Spinal cord (tissue), 9 donors: ENCODE measurements at regions not wholly inside any gene's neighbourhood (a gene's known extent, or its start where the extent isn't known, plus 50 kb on each side); places are given as distances from the start of the nearest gene placed in this dataset.

ENCODE experiments used
- DNase-seq, 6 donors: peaks; one replicate each; pipeline versions ENCODE4 v3.0.0 to v3.0.0-alpha.2; 2013 to 2015; ENCODE audit warnings: low spot score in 6 of 6, low read depth in 4 of 6
- H3K27ac ChIP-seq: one replicate; pipeline ENCODE4 v1.5.1; 2013; ENCODE audit warnings: low read depth, low read length, control low read depth
- H3K27me3 ChIP-seq: one replicate; pipeline ENCODE4 v1.6.1; 2013; ENCODE audit warnings: low read length; ENCODE audit not compliant: control insufficient read depth, insufficient read depth
- H3K36me3 ChIP-seq: one replicate; pipeline ENCODE4 v1.6.1; 2013; ENCODE audit warnings: low read length; ENCODE audit not compliant: control insufficient read depth, insufficient read depth
- H3K4me1 ChIP-seq: one replicate; pipeline ENCODE4 v1.6.1; 2013; ENCODE audit warnings: low read length; ENCODE audit not compliant: control insufficient read depth, insufficient read depth
- H3K4me3 ChIP-seq: one replicate; pipeline ENCODE4 v1.5.1; 2013; ENCODE audit warnings: low read depth, low read length, control low read depth
- H3K9me3 ChIP-seq: one replicate; pipeline ENCODE4 v1.6.1; 2013; ENCODE audit warnings: low read length; ENCODE audit not compliant: control insufficient read depth, insufficient read depth
- WGBS: methylation state at CpG from one replicate; pipeline ENCODE4 v1.1.5; 2013; ENCODE audit warnings: missing lambda C conversion rate; ENCODE audit not compliant: insufficient coverage; 5-methylcytosine and 5-hydroxymethylcytosine counted together
- donor health status: healthy.

GRCh38 chr4:155604718-155605626 is 61.7 kb upstream of the GUCY1A1 start:
- no CpG with 5 or more reads among the region's 4 CpGs for WGBS
- no peak overlapping the region for H3K4me3 ChIP-seq
- peak in 2 of 6 donors; percentile 26 to 54 for DNase-seq
- H3K27ac ChIP-seq: no peak overlapping the region
- H3K9me3 ChIP-seq: no peaks in the 10 kb centered on the region
- no peaks in the 10 kb centered on the region for H3K36me3 ChIP-seq
- H3K4me1 ChIP-seq: no peaks in the 10 kb centered on the region
- no peaks in the 10 kb centered on the region for H3K27me3 ChIP-seq

GRCh38 chr4:155603360-155603891 is 63.2 kb upstream of the GUCY1A1 start:
- no peak overlapping the region for H3K27ac ChIP-seq
- H3K27me3 ChIP-seq: no peaks in the 10 kb centered on the region
- DNase-seq: no peak
- H3K36me3 ChIP-seq: no peaks in the 10 kb centered on the region
- H3K4me3 ChIP-seq: no peak overlapping the region
- whole genome bisulfite sequencing: 87% methylated on average over 3 of the region's 6 CpGs
- no peaks in the 10 kb centered on the region for H3K4me1 ChIP-seq
- H3K9me3 ChIP-seq: no peaks in the 10 kb centered on the region

GRCh38 chr4:155602351-155603140 is 64.1 kb upstream of the GUCY1A1 start:
- Histone ChIP-seq H3K4me3 (no peak overlapping the region), H3K9me3 (no peaks in the 10 kb centered on the region), H3K4me1 (no peaks in the 10 kb centered on the region), H3K27me3 (no peaks in the 10 kb centered on the region), H3K27ac (no peak overlapping the region), H3K36me3 (no peaks in the 10 kb centered on the region)
- no peak for DNase-seq
- WGBS: no CpG with 5 or more reads among the region's 3 CpGs

GRCh38 chr4:155600244-155600643 is 66.4 kb upstream of the GUCY1A1 start:
- Histone ChIP-seq H3K27ac (no peak overlapping the region), H3K4me1 (no peaks in the 10 kb centered on the region), H3K4me3 (no peak overlapping the region), H3K9me3 (no peaks in the 10 kb centered on the region), H3K27me3 (no peaks in the 10 kb centered on the region), H3K36me3 (no peaks in the 10 kb centered on the region)
- DNase-seq: no peak
- no CpG with 5 or more reads among the region's 5 CpGs for WGBS

GRCh38 chr4:155599596-155599995 is 67.1 kb upstream of the GUCY1A1 start:
- DNase-seq: no peak
- Histone ChIP-seq H3K27me3 (no peaks in the 10 kb centered on the region), H3K27ac (no peak overlapping the region), H3K4me3 (no peak overlapping the region), H3K36me3 (no peaks in the 10 kb centered on the region), H3K4me1 (no peaks in the 10 kb centered on the region), H3K9me3 (no peaks in the 10 kb centered on the region)

GRCh38 chr4:155599085-155599484 is 67.6 kb upstream of the GUCY1A1 start:
- Histone ChIP-seq H3K4me1 (no peaks in the 10 kb centered on the region), H3K27me3 (no peaks in the 10 kb centered on the region), H3K9me3 (no peaks in the 10 kb centered on the region), H3K27ac (no peak overlapping the region), H3K36me3 (no peaks in the 10 kb centered on the region), H3K4me3 (no peak overlapping the region)
- 88% methylated on average over 1 of the region's 6 CpGs for WGBS
- no peak for DNase-seq

- Histone ChIP-seq H3K27ac (no peak overlapping the region), H3K36me3 (no peaks in the 10 kb centered on the region), H3K27me3 (no peaks in the 10 kb centered on the region), H3K4me1 (no peaks in the 10 kb centered on the region), H3K4me3 (no peak overlapping the region), H3K9me3 (no peaks in the 10 kb centered on the region)
- no CpG with 5 or more reads among the region's 3 CpGs for WGBS
- DNase-seq: no peak
Measured at GRCh38 chr4:155597933-155598451, 68.7 kb upstream of the GUCY1A1 start.

- no peaks in the 10 kb centered on the region for H3K9me3 ChIP-seq
- no peak overlapping the region for H3K27ac ChIP-seq
- H3K27me3 ChIP-seq: no peaks in the 10 kb centered on the region
- no peaks in the 10 kb centered on the region for H3K36me3 ChIP-seq
- no CpG with 5 or more reads among the region's 1 CpG for WGBS
- H3K4me3 ChIP-seq: no peak overlapping the region
- H3K4me1 ChIP-seq: no peaks in the 10 kb centered on the region
- DNase-seq: no peak
Measured at GRCh38 chr4:155597281-155597680, 69.4 kb upstream of the GUCY1A1 start.

GRCh38 chr4:155593793-155594192 is 72.9 kb upstream of the GUCY1A1 start:
- Histone ChIP-seq H3K36me3 (no peaks in the 10 kb centered on the region), H3K27ac (no peak overlapping the region)

More at GRCh38 chr4:155593793-155594192, 72.9 kb upstream of the GUCY1A1 start:
- H3K27me3 ChIP-seq: no peaks in the 10 kb centered on the region
- DNase-seq: no peak
- 77% methylated on average over 11 of the region's 13 CpGs for WGBS
- no peak overlapping the region for H3K4me3 ChIP-seq
- no peaks in the 10 kb centered on the region for H3K4me1 ChIP-seq
- no peaks in the 10 kb centered on the region for H3K9me3 ChIP-seq
